H9 (cell line): ENCODE measurements at regions not wholly inside any gene's neighbourhood (a gene's known extent, or its start where the extent isn't known, plus 50 kb on each side); places are given as distances from the start of the nearest gene placed in this dataset.

Experiments used
- DNase-seq: peaks from one replicate; pipeline ENCODE4 v3.0.0-alpha.2; 2017
- H2AFZ ChIP-seq: one replicate; pipeline ENCODE4 v1.6.1; 2013; ENCODE audit warnings: mild to moderate bottlenecking, low read length, control low read depth, moderate library complexity
- H2AK5ac ChIP-seq: 2 replicates; pipeline ENCODE4 v1.6.1; 2013; ENCODE audit warnings: low read length, control low read depth, mixed read lengths; ENCODE audit not compliant: insufficient read length
- H2BK120ac ChIP-seq: one replicate; pipeline ENCODE4 v1.6.1; 2013; ENCODE audit warnings: low read depth, mild to moderate bottlenecking, low read length, control low read depth, inconsistent platforms; ENCODE audit not compliant: poor library complexity, severe bottlenecking
- H2BK12ac ChIP-seq: 2 replicates; pipeline ENCODE4 v1.6.1; 2013; ENCODE audit warnings: low read length, control low read depth, mixed read lengths, low read depth; ENCODE audit not compliant: insufficient read length
- H2BK15ac ChIP-seq: 2 replicates; pipeline ENCODE4 v1.6.1; 2013; ENCODE audit warnings: low read depth, low read length, control low read depth
- H2BK20ac ChIP-seq: one replicate; pipeline ENCODE4 v1.6.1; 2013; ENCODE audit warnings: low read depth, mild to moderate bottlenecking, low read length, control low read depth, inconsistent platforms; ENCODE audit not compliant: poor library complexity, severe bottlenecking
- H2BK5ac ChIP-seq: 2 replicates; pipeline ENCODE4 v1.6.1; 2013; ENCODE audit warnings: low read length, control low read depth, mixed read lengths; ENCODE audit not compliant: insufficient read length
- H3K14ac ChIP-seq: 2 replicates; pipeline ENCODE4 v1.6.1; 2013; ENCODE audit warnings: low read length, control low read depth; ENCODE audit not compliant: insufficient read depth
- H3K18ac ChIP-seq: 2 replicates; pipeline ENCODE4 v1.6.1; 2013; ENCODE audit warnings: low read depth, mild to moderate bottlenecking, mixed read lengths, low read length, control low read depth; ENCODE audit not compliant: insufficient read length
- H3K23ac ChIP-seq: 2 replicates; pipeline ENCODE4 v1.6.1; 2013; ENCODE audit warnings: low read length, control low read depth, mixed read lengths, low read depth; ENCODE audit not compliant: insufficient read length
- H3K23me2 ChIP-seq: 2 replicates; pipeline ENCODE4 v1.6.1; 2013; ENCODE audit warnings: low read depth, mild to moderate bottlenecking, mixed read lengths, low read length, control low read depth; ENCODE audit not compliant: insufficient read length, poor library complexity, severe bottlenecking
- H3K27ac ChIP-seq: 2 replicates; pipeline ENCODE4 v1.5.1; 2013; ENCODE audit warnings: low read length, control low read depth, mixed read lengths, low read depth; ENCODE audit not compliant: insufficient read length
- H3K27me3 ChIP-seq: 2 replicates; pipeline ENCODE4 v1.6.1; 2013; ENCODE audit warnings: low read length, control low read depth, inconsistent platforms; ENCODE audit not compliant: insufficient read depth
- H3K4ac ChIP-seq: 2 replicates; pipeline ENCODE4 v1.6.1; 2013; ENCODE audit warnings: low read depth, mild to moderate bottlenecking, control low read depth, inconsistent platforms, low read length, moderate library complexity
- H3K4me1 ChIP-seq: 2 replicates; pipeline ENCODE4 v1.6.1; 2013; ENCODE audit warnings: low read length, control low read depth, inconsistent platforms; ENCODE audit not compliant: insufficient read depth
- H3K4me2 ChIP-seq: 2 replicates; pipeline ENCODE4 v1.6.1; 2013; ENCODE audit warnings: low read length, control low read depth, mixed read lengths; ENCODE audit not compliant: insufficient read length, insufficient read depth
- H3K56ac ChIP-seq: 2 replicates; pipeline ENCODE4 v1.6.1; 2013; ENCODE audit warnings: low read depth, mild to moderate bottlenecking, mixed read lengths, low read length, control low read depth; ENCODE audit not compliant: insufficient read length
- H3K79me1 ChIP-seq: 2 replicates; pipeline ENCODE4 v1.6.1; 2013; ENCODE audit warnings: low read depth, mild to moderate bottlenecking, moderate library complexity, low read length, control low read depth, inconsistent platforms; ENCODE audit not compliant: insufficient read depth, poor library complexity, severe bottlenecking
- H3K79me2 ChIP-seq: 2 replicates; pipeline ENCODE4 v1.6.1; 2013; ENCODE audit warnings: low read length, control low read depth, inconsistent platforms; ENCODE audit not compliant: insufficient read depth
- H3K9ac ChIP-seq: 2 replicates; pipeline ENCODE4 v1.6.1; 2013; ENCODE audit warnings: low read length, control low read depth, mixed read lengths; ENCODE audit not compliant: insufficient read length; ENCODE audit errors: extremely low read depth
- H3K9me3 ChIP-seq: one replicate; pipeline ENCODE4 v1.6.1; 2013; ENCODE audit warnings: low read depth, low read length, inconsistent platforms; ENCODE audit not compliant: control insufficient read depth
- H3T11ph ChIP-seq: one replicate; pipeline ENCODE4 v1.6.1; 2013; ENCODE audit warnings: mild to moderate bottlenecking, low read length, control low read depth, inconsistent platforms
- H4K20me1 ChIP-seq: one replicate; pipeline ENCODE4 v1.6.1; 2013; ENCODE audit not compliant: control insufficient read depth, insufficient read length, insufficient read depth
- H4K5ac ChIP-seq: 2 replicates; pipeline ENCODE4 v1.6.1; 2013; ENCODE audit warnings: low read depth, mild to moderate bottlenecking, mixed read lengths, low read length, control low read depth; ENCODE audit not compliant: insufficient read length
- H4K8ac ChIP-seq: replicated peaks from 2 replicates; pipeline ENCODE4 v1.6.1; 2013; ENCODE audit warnings: low read length, control low read depth, mixed read lengths, low read depth; ENCODE audit not compliant: insufficient read length
- H4K91ac ChIP-seq: 2 replicates; pipeline ENCODE4 v1.6.1; 2013; ENCODE audit warnings: low read depth, mild to moderate bottlenecking, moderate library complexity, mixed read lengths, low read length, control low read depth; ENCODE audit not compliant: insufficient read length
- H3K27ac Mint-ChIP-seq, 3 experiments: 2 replicates in 2 of 3; 3 replicates in 1 of 3; pipeline ENCODE4 v1.8.0; 2020 to 2021; ENCODE audit warnings: mixed read lengths in 3 of 3, mild to moderate bottlenecking in 1 of 3, moderate library complexity in 1 of 3
- H3K27me3 Mint-ChIP-seq: 2 replicates; pipeline ENCODE4 v1.8.0; 2021; ENCODE audit warnings: low read depth, mild to moderate bottlenecking, moderate library complexity, mixed read lengths
- H3K36me3 Mint-ChIP-seq, 3 experiments: 2 replicates in 2 of 3; 3 replicates in 1 of 3; pipeline ENCODE4 v1.8.0; 2020 to 2021; ENCODE audit warnings: low read depth in 3 of 3, mixed read lengths in 3 of 3; ENCODE audit not compliant: insufficient read depth in 1 of 3
- H3K4me1 Mint-ChIP-seq, 2 experiments: 2 replicates each; pipeline ENCODE4 v1.8.0; 2020; ENCODE audit warnings: mixed read lengths in 2 of 2
- H3K4me3 Mint-ChIP-seq, 2 experiments: 2 replicates in 1 of 2; 3 replicates in 1 of 2; pipeline ENCODE4 v1.8.0; 2020 to 2021; ENCODE audit warnings: mild to moderate bottlenecking in 2 of 2, mixed read lengths in 2 of 2, moderate library complexity in 1 of 2
- H3K9me3 Mint-ChIP-seq, 2 experiments: 2 replicates in 1 of 2; 3 replicates in 1 of 2; pipeline ENCODE4 v1.8.0; 2020; ENCODE audit warnings: mild to moderate bottlenecking in 2 of 2, mixed read lengths in 2 of 2, moderate library complexity in 1 of 2
- CTCF ChIP-seq: fragments of 200-600 bp; sonication (generic); conservative IDR thresholded peaks from 3 replicates; pipeline ENCODE4 v1.8.0; 2021; ENCODE audit warnings: antibody characterized with exemption, mild to moderate bottlenecking
- WGBS: extraction: QIAGEN DNeasy Blood & Tissue Kit; methylation state at CpG from one replicate; pipeline ENCODE4 v1.1.7; 2013; ENCODE audit warnings: missing lambda C conversion rate, low lambda C conversion rate, mixed read lengths; ENCODE audit not compliant: insufficient read length; ENCODE audit errors: extremely low coverage; 5-methylcytosine and 5-hydroxymethylcytosine counted together

GRCh38 chr16:26371349-26371869 is 679.6 kb downstream of the HS3ST4 start:
- H3K79me2 ChIP-seq, result no peaks in the 10 kb centered on the region
- H2AFZ ChIP-seq, result no peak overlapping the region
- H3K27me3 Mint-ChIP-seq, result peaks cover 3% of the 10 kb centered on the region
- no peak overlapping the region for H2BK12ac ChIP-seq
- no peaks in the 10 kb centered on the region for H3K4me1 ChIP-seq
- H3K4me3 Mint-ChIP-seq, result no peak overlapping the region
- no peak overlapping the region for H2BK20ac ChIP-seq
- H3K36me3 Mint-ChIP-seq, result no peaks in the 10 kb centered on the region
- no peaks in the 10 kb centered on the region for H3K9me3 ChIP-seq
- no peak overlapping the region for H3K23ac ChIP-seq
- H4K91ac ChIP-seq, result no peak overlapping the region
- no peaks in the 10 kb centered on the region for H3K23me2 ChIP-seq
- H3K4ac ChIP-seq, result no peak overlapping the region
- H3K9me3 Mint-ChIP-seq, result no peaks in the 10 kb centered on the region
- no peak for DNase-seq
- H3K4me1 Mint-ChIP-seq, result no peaks in the 10 kb centered on the region
- no peak overlapping the region for H3K27ac Mint-ChIP-seq
- H3K9ac ChIP-seq, result no peak overlapping the region
- H4K20me1 ChIP-seq, result no peaks in the 10 kb centered on the region
- H2BK5ac ChIP-seq, result no peak overlapping the region
- TF ChIP-seq CTCF, result no peak
- H4K8ac ChIP-seq, result no peak overlapping the region
- no peak overlapping the region for H2AK5ac ChIP-seq
- WGBS, result no CpG with 5 or more reads among the region's 1 CpG
- no peaks in the 10 kb centered on the region for H3K79me1 ChIP-seq
- H2BK120ac ChIP-seq, result no peak overlapping the region
- no peak overlapping the region for H3K18ac ChIP-seq
- H3K14ac ChIP-seq, result no peak overlapping the region
- no peak overlapping the region for H3K4me2 ChIP-seq
- no peak overlapping the region for H3T11ph ChIP-seq
- no peaks in the 10 kb centered on the region for H3K27me3 ChIP-seq
- H3K56ac ChIP-seq, result no peak overlapping the region
- H2BK15ac ChIP-seq, result no peak overlapping the region
- H4K5ac ChIP-seq, result no peak overlapping the region
- H3K27ac ChIP-seq, result no peak overlapping the region
